ENCODE measurements at regions not wholly inside any gene's neighbourhood (a gene's known extent, or its start where the extent isn't known, plus 50 kb on each side); places are given as distances from the start of the nearest gene placed in this dataset.

DNA sequence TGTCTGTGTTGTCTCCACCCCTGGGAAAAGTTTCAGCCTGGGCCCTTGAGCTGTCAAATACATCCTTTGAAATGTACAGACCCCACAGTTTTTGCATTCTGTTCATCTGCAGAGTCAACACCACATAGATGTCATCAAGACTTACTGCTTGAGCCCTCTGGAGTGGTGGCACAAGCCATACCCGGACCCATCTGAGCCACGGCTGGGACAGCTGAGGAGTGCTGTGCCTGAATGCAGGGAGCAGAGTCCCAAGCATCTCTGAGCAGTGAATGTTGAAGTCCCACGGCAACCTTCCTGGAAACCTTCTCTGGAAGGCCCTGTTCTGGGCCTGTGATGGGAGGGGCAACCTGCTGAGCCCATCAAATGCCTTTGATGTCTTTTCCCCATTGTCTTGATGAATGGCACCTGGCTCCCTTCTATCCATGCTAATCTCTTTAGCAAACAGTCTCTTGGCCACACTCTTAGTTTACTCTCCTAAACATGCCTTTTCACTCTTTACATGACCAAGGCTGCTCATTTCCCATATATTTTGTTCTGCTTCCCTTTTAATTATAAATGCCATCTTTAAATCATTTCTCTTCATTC lies 92.5 kb downstream of the ATPSCKMT start:
- Histone ChIP-seq H3K27me3 (no peaks in the 10 kb centered on the region), H3K36me3 (no peaks in the 10 kb centered on the region), H3K27ac (no peak overlapping the region), H3K4me1 (no peaks in the 10 kb centered on the region), H3K9me3 (no peaks in the 10 kb centered on the region), H3K4me3 (no peak overlapping the region)
- no peak for ATAC-seq
- 50% methylated on average over 1 of the region's 3 CpGs for WGBS (ENCODE audit: insufficient coverage, low coverage, low lambda C conversion rate, missing lambda C conversion rate)
- DNase-seq: no peak
- TF ChIP-seq POLR2A (IDR thresholded peaks at IDR 0.05): no peak
- TF ChIP-seq, protein P1, sequence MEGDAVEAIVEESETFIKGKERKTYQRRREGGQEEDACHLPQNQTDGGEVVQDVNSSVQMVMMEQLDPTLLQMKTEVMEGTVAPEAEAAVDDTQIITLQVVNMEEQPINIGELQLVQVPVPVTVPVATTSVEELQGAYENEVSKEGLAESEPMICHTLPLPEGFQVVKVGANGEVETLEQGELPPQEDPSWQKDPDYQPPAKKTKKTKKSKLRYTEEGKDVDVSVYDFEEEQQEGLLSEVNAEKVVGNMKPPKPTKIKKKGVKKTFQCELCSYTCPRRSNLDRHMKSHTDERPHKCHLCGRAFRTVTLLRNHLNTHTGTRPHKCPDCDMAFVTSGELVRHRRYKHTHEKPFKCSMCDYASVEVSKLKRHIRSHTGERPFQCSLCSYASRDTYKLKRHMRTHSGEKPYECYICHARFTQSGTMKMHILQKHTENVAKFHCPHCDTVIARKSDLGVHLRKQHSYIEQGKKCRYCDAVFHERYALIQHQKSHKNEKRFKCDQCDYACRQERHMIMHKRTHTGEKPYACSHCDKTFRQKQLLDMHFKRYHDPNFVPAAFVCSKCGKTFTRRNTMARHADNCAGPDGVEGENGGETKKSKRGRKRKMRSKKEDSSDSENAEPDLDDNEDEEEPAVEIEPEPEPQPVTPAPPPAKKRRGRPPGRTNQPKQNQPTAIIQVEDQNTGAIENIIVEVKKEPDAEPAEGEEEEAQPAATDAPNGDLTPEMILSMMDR (IDR thresholded peaks at IDR 0.05): no peak
- intact Hi-C loops (cut with DNase I): no loop called here

DNA sequence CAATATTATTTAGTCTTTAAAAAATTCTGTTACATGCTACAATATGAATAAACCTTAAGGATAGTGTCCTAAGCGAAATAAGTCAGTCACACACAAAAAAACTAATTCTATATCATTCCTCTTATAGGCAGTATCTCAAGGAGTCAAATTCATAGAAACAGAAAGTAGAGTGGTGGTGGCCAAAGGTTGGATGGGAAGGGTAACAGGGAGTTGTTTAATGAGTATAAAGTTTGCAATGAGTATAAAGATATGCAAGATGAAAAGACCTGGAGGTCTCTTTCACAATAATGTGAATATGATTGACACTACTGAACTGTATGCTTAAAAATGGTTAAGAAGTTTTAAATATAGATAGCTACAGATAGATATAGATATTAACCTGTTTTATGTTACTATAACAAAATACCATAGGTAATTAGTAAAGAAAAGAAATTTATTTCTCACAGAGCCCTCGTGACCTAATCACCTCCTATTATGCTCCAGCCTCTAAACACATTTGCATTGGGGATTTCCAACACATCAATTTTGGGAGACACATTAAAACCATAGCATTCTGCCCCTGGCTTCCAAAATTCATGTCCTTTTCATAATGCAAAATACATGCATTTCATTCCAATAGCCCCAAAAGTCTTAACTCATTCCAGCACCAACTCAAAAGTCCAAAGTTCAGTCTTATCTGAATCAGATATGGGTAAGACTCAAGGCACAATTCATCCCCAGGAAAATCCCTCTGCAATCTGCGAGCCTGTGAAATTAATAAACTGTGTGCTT lies 93.6 kb downstream of the ATPSCKMT start:
- no peak for ATAC-seq
- Histone ChIP-seq H3K4me1 (no peaks in the 10 kb centered on the region), H3K9me3 (no peaks in the 10 kb centered on the region), H3K27ac (no peak overlapping the region), H3K4me3 (no peak overlapping the region), H3K36me3 (no peaks in the 10 kb centered on the region), H3K27me3 (no peaks in the 10 kb centered on the region)
- intact Hi-C loops (cut with DNase I): no loop called here
- TF ChIP-seq POLR2A (IDR thresholded peaks at IDR 0.05): no peak
- TF ChIP-seq, protein P1 (IDR thresholded peaks at IDR 0.05): no peak
- no peak for DNase-seq
- 61% methylated on average over 3 of the region's 3 CpGs for WGBS (ENCODE audit: insufficient coverage, low coverage, low lambda C conversion rate, missing lambda C conversion rate)

DNA sequence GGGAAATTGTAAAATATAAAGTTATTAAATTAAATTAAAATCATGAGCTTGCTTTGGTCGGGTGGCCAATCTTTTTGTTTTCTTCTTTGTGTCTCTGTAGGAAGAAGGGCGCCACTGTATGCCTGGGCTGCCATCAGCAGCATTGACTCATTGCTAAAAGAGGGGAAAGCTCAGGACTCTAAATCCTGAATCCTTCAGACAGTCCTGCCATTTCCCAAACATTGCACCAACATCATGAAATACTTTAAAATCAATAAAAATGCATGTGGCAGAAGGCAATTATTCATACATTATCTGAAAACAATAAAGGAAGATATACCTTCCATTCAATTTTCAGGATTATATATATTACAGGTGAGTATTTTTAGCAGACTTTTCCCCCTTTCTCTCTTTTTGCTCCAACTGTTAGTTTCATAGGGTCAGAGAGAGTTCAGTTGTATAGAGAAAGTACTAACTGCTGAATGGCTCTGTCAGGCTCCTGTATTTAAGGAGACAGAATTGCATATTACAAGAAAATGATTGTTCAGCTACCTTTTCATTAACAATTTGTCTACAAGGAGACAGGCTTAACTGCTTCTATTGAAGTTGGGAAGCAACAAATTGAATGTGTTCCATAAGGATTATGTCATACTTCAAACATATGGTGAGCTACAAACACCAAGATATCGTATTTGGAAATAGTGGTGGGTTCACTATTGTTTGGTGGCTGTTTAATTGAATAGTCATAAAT lies 95.7 kb downstream of the ATPSCKMT start:
- no peak for TF ChIP-seq POLR2A (IDR thresholded peaks at IDR 0.05)
- TF ChIP-seq, protein P1 (IDR thresholded peaks at IDR 0.05): no peak
- no peak for DNase-seq
- no peaks in the 10 kb centered on the region for H3K36me3 ChIP-seq

DNA sequence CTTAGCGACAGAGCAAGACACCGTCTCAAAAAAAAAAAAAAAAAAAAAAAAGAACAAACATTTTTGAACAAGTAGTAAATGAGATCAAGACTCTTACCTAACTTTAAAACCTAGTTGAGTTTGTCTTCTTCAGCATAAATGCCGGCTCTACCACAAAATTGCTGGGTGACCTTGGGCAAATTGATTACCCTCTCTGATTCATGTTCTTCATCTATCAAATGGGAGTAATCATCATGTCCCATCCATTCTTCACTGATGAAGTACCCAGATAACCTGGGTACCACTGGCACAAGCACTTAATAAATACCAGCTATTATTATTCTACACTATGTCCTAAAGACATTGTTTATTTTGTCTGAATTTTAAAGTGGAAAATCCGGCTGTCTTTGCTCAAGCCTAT lies 96.3 kb downstream of the ATPSCKMT start:
- intact Hi-C loops (cut with DNase I): no loop called here
- H3K9me3 ChIP-seq: no peaks in the 10 kb centered on the region
- TF ChIP-seq, protein P1 (IDR thresholded peaks at IDR 0.05): no peak
- WGBS (ENCODE audit: insufficient coverage, low coverage, low lambda C conversion rate, missing lambda C conversion rate): 69% methylated on average over 2 of the region's 4 CpGs
- no peaks in the 10 kb centered on the region for H3K36me3 ChIP-seq
- H3K27ac ChIP-seq: no peak overlapping the region
- H3K4me3 ChIP-seq: no peak overlapping the region
- no peaks in the 10 kb centered on the region for H3K27me3 ChIP-seq
- no peak for ATAC-seq
- no peak for DNase-seq
- H3K4me1 ChIP-seq: no peaks in the 10 kb centered on the region

More for the DNA sequence above, 95.7 kb downstream of the ATPSCKMT start:
- H3K27me3 ChIP-seq: no peaks in the 10 kb centered on the region
- ATAC-seq: no peak
- intact Hi-C loops (cut with DNase I): no loop called here
- H3K27ac ChIP-seq: no peak overlapping the region
- H3K4me1 ChIP-seq: no peaks in the 10 kb centered on the region
- H3K9me3 ChIP-seq: no peaks in the 10 kb centered on the region
- H3K4me3 ChIP-seq: no peak overlapping the region
- WGBS (ENCODE audit: insufficient coverage, low coverage, low lambda C conversion rate, missing lambda C conversion rate): 64% methylated on average over 3 of the region's 3 CpGs

All from right lobe of liver (tissue), 6 donors.